ENCODE measurements at regions not wholly inside any gene's neighbourhood (a gene's known extent, or its start where the extent isn't known, plus 50 kb on each side); places are given as distances from the start of the nearest gene placed in this dataset.

DNA sequence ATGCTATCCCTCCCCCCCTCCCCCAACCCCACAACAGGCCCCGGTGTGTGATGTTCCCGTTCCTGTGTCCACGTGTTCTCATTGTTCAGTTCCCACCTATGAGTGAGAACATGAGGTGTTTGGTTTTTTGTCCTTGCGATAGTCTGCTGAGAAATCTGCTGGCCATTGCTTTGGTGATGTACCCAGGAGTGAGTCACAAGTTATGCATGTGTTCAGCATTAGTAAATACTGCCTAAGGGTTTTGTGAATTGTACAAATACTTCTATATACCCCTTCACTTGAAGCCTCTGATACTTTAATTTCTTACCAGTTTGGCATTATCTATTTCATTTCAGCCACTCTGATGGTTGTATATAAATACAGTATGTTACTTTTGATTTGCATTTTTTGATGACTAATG, 711.3 kb upstream of the GJE1 start:
- TF ChIP-seq ZFX (IDR thresholded peaks at IDR 0.05; ENCODE audit: borderline replicate concordance): no peak
- TF ChIP-seq, protein P1, sequence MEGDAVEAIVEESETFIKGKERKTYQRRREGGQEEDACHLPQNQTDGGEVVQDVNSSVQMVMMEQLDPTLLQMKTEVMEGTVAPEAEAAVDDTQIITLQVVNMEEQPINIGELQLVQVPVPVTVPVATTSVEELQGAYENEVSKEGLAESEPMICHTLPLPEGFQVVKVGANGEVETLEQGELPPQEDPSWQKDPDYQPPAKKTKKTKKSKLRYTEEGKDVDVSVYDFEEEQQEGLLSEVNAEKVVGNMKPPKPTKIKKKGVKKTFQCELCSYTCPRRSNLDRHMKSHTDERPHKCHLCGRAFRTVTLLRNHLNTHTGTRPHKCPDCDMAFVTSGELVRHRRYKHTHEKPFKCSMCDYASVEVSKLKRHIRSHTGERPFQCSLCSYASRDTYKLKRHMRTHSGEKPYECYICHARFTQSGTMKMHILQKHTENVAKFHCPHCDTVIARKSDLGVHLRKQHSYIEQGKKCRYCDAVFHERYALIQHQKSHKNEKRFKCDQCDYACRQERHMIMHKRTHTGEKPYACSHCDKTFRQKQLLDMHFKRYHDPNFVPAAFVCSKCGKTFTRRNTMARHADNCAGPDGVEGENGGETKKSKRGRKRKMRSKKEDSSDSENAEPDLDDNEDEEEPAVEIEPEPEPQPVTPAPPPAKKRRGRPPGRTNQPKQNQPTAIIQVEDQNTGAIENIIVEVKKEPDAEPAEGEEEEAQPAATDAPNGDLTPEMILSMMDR (IDR thresholded peaks at IDR 0.05): no peak
- no peak overlapping the region for H3K27ac ChIP-seq

DNA sequence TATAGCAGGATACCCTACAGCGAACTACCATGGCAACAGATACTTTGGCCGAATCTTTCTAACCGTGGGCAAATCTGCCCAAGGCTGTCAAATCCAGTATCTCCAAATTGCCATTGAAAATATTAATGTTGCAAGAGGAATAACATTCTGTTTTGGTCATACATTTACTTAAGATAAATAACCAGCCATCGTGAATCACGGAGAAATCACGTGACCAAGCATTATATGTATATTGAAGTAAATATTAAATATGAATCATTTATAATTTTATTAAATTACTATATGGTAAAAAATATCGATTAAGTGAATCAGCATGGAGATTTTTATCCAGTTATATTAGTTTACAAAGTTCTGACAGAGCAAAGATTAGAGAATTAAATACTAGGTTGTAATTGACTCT, 714.6 kb upstream of the GJE1 start:
- TF ChIP-seq, protein P1 (IDR thresholded peaks at IDR 0.05): no peak
- no peak for TF ChIP-seq ZFX (IDR thresholded peaks at IDR 0.05; ENCODE audit: borderline replicate concordance)
- H3K27ac ChIP-seq: no peak overlapping the region

DNA sequence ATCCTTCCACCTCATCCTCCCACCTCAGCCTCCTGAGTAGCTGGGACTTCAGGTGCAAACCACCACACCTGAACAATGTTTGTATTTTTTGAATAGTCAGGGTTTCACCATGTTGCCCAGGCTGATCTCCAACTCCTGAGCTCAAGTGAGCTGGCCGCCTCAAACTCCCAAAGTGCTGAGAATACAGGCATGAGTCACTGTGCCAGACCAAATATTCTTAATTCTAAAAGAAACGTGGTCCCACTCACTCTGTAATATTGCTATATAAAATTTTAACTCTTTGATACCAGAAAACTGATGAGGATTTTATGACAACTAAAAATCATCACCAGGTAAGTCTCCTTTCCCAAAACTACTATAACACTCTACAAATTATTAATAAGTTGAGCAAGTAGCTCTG, 716.8 kb upstream of the GJE1 start:
- TF ChIP-seq, protein P1 (IDR thresholded peaks at IDR 0.05): no peak
- TF ChIP-seq ZFX (IDR thresholded peaks at IDR 0.05; ENCODE audit: borderline replicate concordance): no peak
- no peak overlapping the region for H3K27ac ChIP-seq

DNA sequence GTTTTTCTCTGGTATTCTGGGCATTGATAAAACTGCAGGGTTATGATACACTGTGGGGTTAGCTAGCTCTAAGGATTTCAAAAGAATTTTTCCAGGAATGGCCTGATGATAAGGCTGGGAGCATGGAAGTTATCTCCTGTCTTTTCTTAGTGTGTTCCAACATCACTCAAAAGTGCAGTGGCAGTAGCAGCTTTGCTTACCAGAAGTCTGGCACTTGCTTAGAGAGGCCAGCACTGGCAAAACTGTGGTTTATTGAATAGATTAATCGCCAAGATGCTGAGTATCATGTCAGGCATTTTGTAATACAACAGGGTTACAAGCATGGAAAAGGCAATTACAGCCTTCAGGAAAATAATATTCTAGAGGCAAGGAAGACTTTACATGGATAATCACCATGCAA, 719.5 kb upstream of the GJE1 start:
- TF ChIP-seq, protein P1 (IDR thresholded peaks at IDR 0.05): no peak
- TF ChIP-seq ZFX (IDR thresholded peaks at IDR 0.05; ENCODE audit: borderline replicate concordance): no peak
- no peak overlapping the region for H3K27ac ChIP-seq

DNA sequence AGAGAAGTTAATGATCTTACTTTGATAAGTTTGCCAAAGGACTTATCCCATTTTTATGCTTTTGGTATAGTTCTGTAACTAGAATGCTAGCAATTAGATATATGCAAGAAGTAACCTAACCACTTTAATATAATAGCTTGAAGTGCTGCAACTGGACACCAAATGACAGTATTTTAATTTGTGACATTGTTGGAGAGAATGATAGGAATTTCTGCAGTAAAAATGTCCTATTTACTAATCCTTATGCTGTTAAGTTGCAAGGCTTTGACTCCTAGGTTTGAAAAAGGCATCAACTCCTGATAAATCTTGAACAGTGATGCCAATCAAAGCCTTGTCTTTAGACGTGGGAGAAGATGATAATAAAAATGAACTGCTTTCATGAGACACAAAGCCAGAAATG, 726.0 kb upstream of the GJE1 start:
- TF ChIP-seq, protein P1 (IDR thresholded peaks at IDR 0.05): no peak
- no peak for TF ChIP-seq ZFX (IDR thresholded peaks at IDR 0.05; ENCODE audit: borderline replicate concordance)
- peak overlapping the region; percentile 76; the same call in 1 of the 2 replicates for H3K27ac ChIP-seq

DNA sequence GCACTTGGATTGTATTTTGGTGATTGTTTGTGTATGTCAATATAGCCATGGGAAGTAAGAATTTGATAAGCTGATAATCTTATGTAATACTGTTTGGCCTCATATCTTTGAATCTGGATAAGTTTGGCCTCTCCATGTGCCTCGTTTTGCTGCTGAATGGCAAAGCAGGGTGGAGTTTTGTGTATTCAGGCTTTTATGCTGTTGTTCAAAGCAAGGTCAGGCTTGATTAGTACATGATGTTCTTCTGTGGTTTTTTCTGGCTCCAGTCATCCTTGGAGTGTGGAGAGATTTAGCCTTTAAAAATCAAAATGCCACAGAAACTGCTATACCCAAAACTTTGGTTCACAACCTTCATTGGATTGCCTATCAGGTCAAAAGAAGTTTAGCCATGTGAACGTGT, 728.9 kb upstream of the GJE1 start:
- TF ChIP-seq, protein P1 (IDR thresholded peaks at IDR 0.05): no peak
- TF ChIP-seq ZFX (IDR thresholded peaks at IDR 0.05; ENCODE audit: borderline replicate concordance): no peak

DNA sequence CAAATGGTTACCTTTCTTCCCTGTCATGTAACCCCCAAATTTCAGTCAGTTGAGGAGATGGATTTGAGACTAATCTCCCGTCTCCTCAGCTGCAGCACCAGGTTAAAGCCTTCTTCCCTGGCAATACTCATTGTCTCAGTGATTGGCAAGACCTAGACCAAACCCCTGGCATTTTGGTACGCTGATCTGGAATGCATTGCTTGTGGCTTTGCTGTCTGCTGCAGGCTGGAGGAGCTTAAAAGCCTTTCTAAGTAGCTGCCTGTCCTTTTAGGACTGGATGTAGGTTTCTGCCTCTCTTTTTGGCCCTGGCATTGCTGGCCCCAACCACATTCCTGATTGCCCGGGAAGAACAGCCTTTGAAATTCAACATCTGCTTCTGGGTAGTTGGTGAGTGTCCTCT, 729.6 kb upstream of the GJE1 start:
- peak overlapping the region; percentile 76 for H3K27ac ChIP-seq
- TF ChIP-seq, protein P1 (IDR thresholded peaks at IDR 0.05): no peak
- no peak for TF ChIP-seq ZFX (IDR thresholded peaks at IDR 0.05; ENCODE audit: borderline replicate concordance)

More for the DNA sequence above, 728.9 kb upstream of the GJE1 start:
- peak overlapping the region; percentile 76 for H3K27ac ChIP-seq
